SK-N-MC (cell line): ENCODE measurements at regions not wholly inside any gene's neighbourhood (a gene's known extent, or its start where the extent isn't known, plus 50 kb on each side); places are given as distances from the start of the nearest gene placed in this dataset.

Experiments used
- FOXP2 ChIP-seq: optimal IDR thresholded peaks from 2 replicates; pipeline ENCODE3; 2011; ENCODE audit warnings: mild to moderate bottlenecking, moderate library complexity; ENCODE audit not compliant: insufficient read depth; ENCODE audit errors: extremely low read length, control extremely low read depth
- POLR2AphosphoS5 ChIP-seq: IDR thresholded peaks from 2 replicates; pipeline ENCODE4 v1.6.1; 2012; ENCODE audit warnings: mild to moderate bottlenecking, low read depth, low read length, borderline replicate concordance

GRCh38 chr5:118430076-118430475, 558.3 kb downstream of the DTWD2 start:
- TF ChIP-seq POLR2AphosphoS5 = no peak
- no peak for TF ChIP-seq FOXP2
